ELF-1 (cell line): ENCODE measurements at regions not wholly inside any gene's neighbourhood (a gene's known extent, or its start where the extent isn't known, plus 50 kb on each side); places are given as distances from the start of the nearest gene placed in this dataset.

Source experiments
- DNase-seq: peaks from one replicate; pipeline ENCODE4 v3.0.0-alpha.2; 2016; ENCODE audit warnings: low read depth, low spot score

GRCh38 chr4:1530356-1530755, 124.1 kb upstream of the NKX1-1 start:
- no peak for DNase-seq

- DNase-seq = no peak
Measured at GRCh38 chr4:1524761-1525160, 118.5 kb upstream of the NKX1-1 start.

- peak; percentile 25 for DNase-seq
Measured at GRCh38 chr4:1523907-1524636, 117.8 kb upstream of the NKX1-1 start.

- no peak for DNase-seq
Measured at GRCh38 chr4:1523506-1523905, 117.3 kb upstream of the NKX1-1 start.

- DNase-seq = no peak
Measured at GRCh38 chr4:1523033-1523432, 116.8 kb upstream of the NKX1-1 start.

- DNase-seq = no peak
Measured at GRCh38 chr4:1522606-1523005, 116.4 kb upstream of the NKX1-1 start.

- no peak for DNase-seq
Measured at GRCh38 chr4:1521821-1522361, 115.6 kb upstream of the NKX1-1 start.

- peak; percentile 38 for DNase-seq
Measured at GRCh38 chr4:1520795-1521576, 114.7 kb upstream of the NKX1-1 start.

GRCh38 chr4:1519787-1520661, 113.8 kb upstream of the NKX1-1 start:
- DNase-seq = no peak

GRCh38 chr4:1518997-1519700, 112.9 kb upstream of the NKX1-1 start:
- no peak for DNase-seq

GRCh38 chr4:1517592-1518411, 111.6 kb upstream of the NKX1-1 start:
- DNase-seq = no peak

GRCh38 chr4:1516881-1517480, 110.7 kb upstream of the NKX1-1 start:
- no peak for DNase-seq

GRCh38 chr4:1516261-1516660, 110.0 kb upstream of the NKX1-1 start:
- DNase-seq = no peak

- DNase-seq = no peak
Measured at GRCh38 chr4:1515763-1516162, 109.5 kb upstream of the NKX1-1 start.

GRCh38 chr4:1515156-1515555, 108.9 kb upstream of the NKX1-1 start:
- no peak for DNase-seq

GRCh38 chr4:1514612-1515011, 108.4 kb upstream of the NKX1-1 start:
- no peak for DNase-seq

GRCh38 chr4:1513936-1514483, 107.8 kb upstream of the NKX1-1 start:
- no peak for DNase-seq

- DNase-seq = peak; percentile 77
Measured at GRCh38 chr4:1512738-1513660, 106.8 kb upstream of the NKX1-1 start.
